ENCODE measurements at regions not wholly inside any gene's neighbourhood (a gene's known extent, or its start where the extent isn't known, plus 50 kb on each side); places are given as distances from the start of the nearest gene placed in this dataset.
"Not testable (repeated sequence)": the region's sequence is repeated elsewhere in the genome, so short reads cannot be mapped to it uniquely, and the experiment has no call there.

GRCh38 chr15:44859088-44859487, 97.4 kb upstream of the TERB2 start:
- H3K4me3 Mint-ChIP-seq; H3K4me1 Mint-ChIP-seq; H2BK20ac ChIP-seq (ENCODE audit: low read depth, low read length, poor library complexity, severe bottlenecking); H3K4me1 ChIP-seq (ENCODE audit: insufficient read depth, low read length); H3T11ph ChIP-seq (ENCODE audit: low read length); H3K4ac ChIP-seq (ENCODE audit: low read depth, low read length); H3K9me3 ChIP-seq (ENCODE audit: control insufficient read depth, low read depth, low read length); H3K79me2 ChIP-seq (ENCODE audit: insufficient read depth, low read length); H2BK5ac ChIP-seq (ENCODE audit: insufficient read length, low read length); H4K5ac ChIP-seq (ENCODE audit: insufficient read length, low read depth, low read length); H4K8ac ChIP-seq (replicated peaks; ENCODE audit: insufficient read length, low read depth, low read length); H3K27ac ChIP-seq (ENCODE audit: insufficient read length, low read depth, low read length); H3K18ac ChIP-seq (ENCODE audit: insufficient read length, low read depth, low read length); H4K20me1 ChIP-seq (ENCODE audit: control insufficient read depth, insufficient read depth, insufficient read length); H2AFZ ChIP-seq (ENCODE audit: low read length); H3K23me2 ChIP-seq (ENCODE audit: insufficient read length, low read depth, low read length, poor library complexity, severe bottlenecking); H3K36me3 Mint-ChIP-seq (ENCODE audit: insufficient read depth in 1 of 3, low read depth in 3 of 3); H3K9ac ChIP-seq (ENCODE audit: extremely low read depth, insufficient read length, low read length); H3K27ac Mint-ChIP-seq; H3K79me1 ChIP-seq (ENCODE audit: insufficient read depth, low read depth, low read length, poor library complexity, severe bottlenecking); H2BK120ac ChIP-seq (ENCODE audit: low read depth, low read length, poor library complexity, severe bottlenecking); H3K56ac ChIP-seq (ENCODE audit: insufficient read length, low read depth, low read length); H2BK12ac ChIP-seq (ENCODE audit: insufficient read length, low read depth, low read length); H2AK5ac ChIP-seq (ENCODE audit: insufficient read length, low read length); DNase-seq; H3K27me3 ChIP-seq (ENCODE audit: insufficient read depth, low read length); H3K23ac ChIP-seq (ENCODE audit: insufficient read length, low read depth, low read length); H3K27me3 Mint-ChIP-seq (ENCODE audit: low read depth); H3K14ac ChIP-seq (ENCODE audit: insufficient read depth, low read length); H4K91ac ChIP-seq (ENCODE audit: insufficient read length, low read depth, low read length); H2BK15ac ChIP-seq (ENCODE audit: low read depth, low read length); H3K4me2 ChIP-seq (ENCODE audit: insufficient read depth, insufficient read length, low read length): not testable (repeated sequence)
- peaks cover 17 to 23% of the 10 kb centered on the region in 2 experiments for H3K9me3 Mint-ChIP-seq
- no CpG with 5 or more reads among the region's 2 CpGs for WGBS (ENCODE audit: extremely low coverage, insufficient read length, low lambda C conversion rate)

- H3K27me3 ChIP-seq (ENCODE audit: insufficient read depth, low read length); H2AK5ac ChIP-seq (ENCODE audit: insufficient read length, low read length); H3K14ac ChIP-seq (ENCODE audit: insufficient read depth, low read length); DNase-seq; H4K5ac ChIP-seq (ENCODE audit: insufficient read length, low read depth, low read length); H2BK12ac ChIP-seq (ENCODE audit: insufficient read length, low read depth, low read length); H2BK120ac ChIP-seq (ENCODE audit: low read depth, low read length, poor library complexity, severe bottlenecking); H3K36me3 Mint-ChIP-seq (ENCODE audit: insufficient read depth in 1 of 3, low read depth in 3 of 3); H4K8ac ChIP-seq (replicated peaks; ENCODE audit: insufficient read length, low read depth, low read length); H4K91ac ChIP-seq (ENCODE audit: insufficient read length, low read depth, low read length); H3K27ac ChIP-seq (ENCODE audit: insufficient read length, low read depth, low read length); H4K20me1 ChIP-seq (ENCODE audit: control insufficient read depth, insufficient read depth, insufficient read length); H3K9ac ChIP-seq (ENCODE audit: extremely low read depth, insufficient read length, low read length); H2BK5ac ChIP-seq (ENCODE audit: insufficient read length, low read length); H2BK15ac ChIP-seq (ENCODE audit: low read depth, low read length); H3K23ac ChIP-seq (ENCODE audit: insufficient read length, low read depth, low read length); H3K27me3 Mint-ChIP-seq (ENCODE audit: low read depth); H3K4me1 Mint-ChIP-seq; H2AFZ ChIP-seq (ENCODE audit: low read length); H3K79me2 ChIP-seq (ENCODE audit: insufficient read depth, low read length); H3K9me3 ChIP-seq (ENCODE audit: control insufficient read depth, low read depth, low read length); H3T11ph ChIP-seq (ENCODE audit: low read length); H2BK20ac ChIP-seq (ENCODE audit: low read depth, low read length, poor library complexity, severe bottlenecking); H3K4me1 ChIP-seq (ENCODE audit: insufficient read depth, low read length); H3K4me3 Mint-ChIP-seq; H3K79me1 ChIP-seq (ENCODE audit: insufficient read depth, low read depth, low read length, poor library complexity, severe bottlenecking); H3K4me2 ChIP-seq (ENCODE audit: insufficient read depth, insufficient read length, low read length); H3K27ac Mint-ChIP-seq; H3K18ac ChIP-seq (ENCODE audit: insufficient read length, low read depth, low read length); H3K23me2 ChIP-seq (ENCODE audit: insufficient read length, low read depth, low read length, poor library complexity, severe bottlenecking); H3K56ac ChIP-seq (ENCODE audit: insufficient read length, low read depth, low read length); H3K4ac ChIP-seq (ENCODE audit: low read depth, low read length): not testable (repeated sequence)
- peaks cover 17 to 24% of the 10 kb centered on the region in 2 experiments for H3K9me3 Mint-ChIP-seq
- WGBS (ENCODE audit: extremely low coverage, insufficient read length, low lambda C conversion rate): no CpG with 5 or more reads among the region's 2 CpGs
Observed at GRCh38 chr15:44860168-44860567, 96.3 kb upstream of the TERB2 start.
